ENCODE measurements at regions not wholly inside any gene's neighbourhood (a gene's known extent, or its start where the extent isn't known, plus 50 kb on each side); places are given as distances from the start of the nearest gene placed in this dataset.

DNA sequence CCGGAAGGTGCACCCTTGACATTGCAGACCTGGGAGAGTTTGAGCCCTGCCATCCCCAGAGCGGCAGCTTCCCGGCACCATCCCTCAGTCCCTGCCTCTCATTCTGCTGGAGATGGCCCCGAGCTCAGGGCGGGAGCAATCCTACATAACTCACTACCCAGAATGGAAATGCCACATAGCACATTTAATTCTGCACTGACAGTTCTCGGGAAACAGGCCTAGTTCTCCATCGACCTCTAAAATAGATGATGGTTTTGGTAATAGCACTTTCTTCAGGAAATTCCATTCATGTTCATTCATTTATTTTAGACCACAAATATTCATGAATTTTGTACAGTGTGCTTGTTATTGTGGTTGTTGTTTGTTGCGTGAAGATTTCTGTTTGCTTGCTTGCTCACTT is 92.9 kb upstream of the SLC14A2 start:
- in situ Hi-C loops (cut with HindIII; ENCODE audit: low pct_unique_long_range_greater_than_20kb, low sequenced_read_pairs) = no loop called here
- DNase-seq (ENCODE audit: low read depth in 1 of 2, low spot score in 1 of 2) = no peak
- TF ChIP-seq JUND (IDR thresholded peaks at IDR 0.05; ENCODE audit: low read depth) = no peak

DNA sequence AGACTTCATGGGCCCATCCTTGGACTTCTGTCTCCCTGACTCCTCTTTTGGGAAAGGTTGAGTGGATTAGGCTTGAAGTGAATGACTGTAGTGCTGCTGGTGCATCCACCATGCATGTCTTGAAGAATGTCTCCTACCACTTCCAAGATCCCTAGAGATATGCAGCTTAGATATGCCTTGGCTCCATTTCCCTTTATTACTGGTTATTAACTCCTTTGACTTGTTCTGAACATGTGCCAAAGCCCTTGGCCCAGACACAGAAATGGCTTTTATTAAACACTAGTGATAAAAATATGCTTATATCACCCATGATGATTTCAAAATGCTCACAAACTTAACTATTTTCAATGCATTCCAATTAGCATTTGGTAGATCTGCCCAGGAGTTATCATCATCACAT is 90.0 kb upstream of the SLC14A2 start:
- in situ Hi-C loops (cut with HindIII; ENCODE audit: low pct_unique_long_range_greater_than_20kb, low sequenced_read_pairs) = no loop called here
- no peak for DNase-seq (ENCODE audit: low read depth in 1 of 2, low spot score in 1 of 2)
- TF ChIP-seq JUND (IDR thresholded peaks at IDR 0.05; ENCODE audit: low read depth) = no peak

DNA sequence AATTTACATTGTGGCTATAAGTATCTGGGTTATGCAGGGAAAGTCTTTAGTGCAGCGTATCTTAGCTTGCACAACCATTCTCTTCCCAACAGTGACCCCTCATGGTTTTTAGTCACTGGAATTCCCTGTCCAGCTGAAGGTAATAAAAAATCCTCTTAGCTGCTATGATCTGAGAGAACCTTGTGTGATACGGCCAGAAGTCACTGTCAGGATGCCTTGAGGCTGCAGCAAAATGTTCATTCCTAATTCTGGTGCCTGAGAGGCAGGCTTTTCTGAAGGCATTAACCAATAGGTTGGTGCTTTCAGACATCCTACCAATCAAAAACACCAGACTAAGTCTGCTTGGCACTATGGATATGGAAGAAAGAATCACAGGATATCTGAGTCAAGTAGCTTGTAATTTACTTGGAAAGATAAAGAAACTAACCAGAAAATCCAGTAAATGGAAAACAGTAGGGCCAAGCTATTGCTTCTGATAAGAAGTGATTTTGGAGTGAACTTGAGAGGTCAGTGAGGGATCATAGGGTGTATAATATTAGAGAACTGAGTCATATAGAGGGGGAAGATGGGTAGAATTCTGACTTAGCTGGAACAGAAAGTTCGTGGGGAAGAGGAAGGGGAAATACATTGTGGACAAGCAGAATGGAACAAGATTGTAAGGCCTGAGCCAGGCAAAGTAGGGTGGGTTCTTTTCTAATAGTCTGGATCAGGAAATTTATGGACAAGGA is 89.0 kb upstream of the SLC14A2 start:
- in situ Hi-C loops (cut with HindIII; ENCODE audit: low pct_unique_long_range_greater_than_20kb, low sequenced_read_pairs) = no loop called here
- peak in 1 of 2 experiments; percentile 20 for DNase-seq (ENCODE audit: low read depth in 1 of 2, low spot score in 1 of 2)
- TF ChIP-seq JUND (IDR thresholded peaks at IDR 0.05; ENCODE audit: low read depth) = no peak

- no peak for TF ChIP-seq JUND (IDR thresholded peaks at IDR 0.05; ENCODE audit: low read depth)
- in situ Hi-C loops (cut with HindIII; ENCODE audit: low pct_unique_long_range_greater_than_20kb, low sequenced_read_pairs) = no loop called here
- DNase-seq (ENCODE audit: low read depth in 1 of 2, low spot score in 1 of 2) = peak in 1 of 2 experiments; percentile 67
Observed at GRCh38 chr18:45527891-45528290, 87.4 kb upstream of the SLC14A2 start.

DNA sequence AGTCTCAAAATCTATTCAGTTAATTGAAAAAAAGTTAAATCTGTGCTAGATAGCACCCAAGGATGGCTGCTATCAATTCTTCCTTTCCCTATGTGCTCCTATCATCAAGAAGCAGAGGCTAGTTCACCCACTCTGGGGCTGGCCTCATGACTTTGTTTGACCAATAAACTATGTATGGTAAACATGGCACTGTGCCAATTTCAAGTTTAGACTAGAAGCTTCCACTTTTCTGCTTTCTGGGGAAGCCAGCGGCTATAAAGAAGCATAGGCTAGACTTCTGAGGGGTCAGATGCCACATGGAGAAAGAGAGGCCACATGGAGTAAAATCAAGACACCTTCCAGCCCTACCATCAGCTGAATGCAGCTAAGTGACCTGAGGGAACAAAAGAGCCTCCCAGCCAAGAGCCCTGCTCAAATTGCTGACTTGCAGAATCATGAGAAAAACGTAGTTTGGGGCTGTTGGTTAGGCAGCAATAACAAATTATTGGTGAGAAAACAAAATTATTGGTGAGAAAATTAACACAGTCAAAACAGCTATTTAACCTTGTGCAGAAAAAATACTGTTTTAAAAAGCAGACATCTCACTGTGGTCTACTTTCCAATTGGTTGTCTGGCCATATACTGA is 86.5 kb upstream of the SLC14A2 start:
- peak in 1 of 2 experiments; percentile 18 for DNase-seq (ENCODE audit: low read depth in 1 of 2, low spot score in 1 of 2)
- in situ Hi-C loops (cut with HindIII; ENCODE audit: low pct_unique_long_range_greater_than_20kb, low sequenced_read_pairs) = no loop called here
- TF ChIP-seq JUND (IDR thresholded peaks at IDR 0.05; ENCODE audit: low read depth) = no peak

GRCh38 chr18:45538444-45538843 is 76.8 kb upstream of the SLC14A2 start:
- in situ Hi-C loops (cut with HindIII; ENCODE audit: low pct_unique_long_range_greater_than_20kb, low sequenced_read_pairs) = no loop called here
- TF ChIP-seq JUND (IDR thresholded peaks at IDR 0.05; ENCODE audit: low read depth) = no peak
- DNase-seq (ENCODE audit: low read depth in 1 of 2, low spot score in 1 of 2) = no peak

DNA sequence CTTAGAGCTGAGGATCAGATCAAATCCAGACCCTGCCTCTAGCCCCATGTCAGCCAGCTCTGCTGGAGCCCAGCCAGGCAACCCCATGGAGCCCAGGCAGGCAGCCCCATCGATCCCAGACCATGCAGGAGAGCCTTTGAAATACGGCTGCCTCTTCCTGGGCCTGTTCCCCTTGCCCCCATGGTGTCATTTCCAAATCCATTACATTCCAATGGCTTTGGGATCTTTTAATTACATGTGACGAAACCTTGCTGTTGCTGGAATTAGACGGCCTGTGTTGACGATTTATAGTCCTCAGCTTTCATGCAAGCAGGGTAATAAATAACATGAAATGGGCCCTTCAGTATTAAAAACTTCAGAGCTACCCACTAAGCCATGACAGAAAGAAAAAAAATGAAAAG is 75.8 kb upstream of the SLC14A2 start:
- TF ChIP-seq JUND (IDR thresholded peaks at IDR 0.05; ENCODE audit: low read depth) = no peak
- in situ Hi-C loops (cut with HindIII; ENCODE audit: low pct_unique_long_range_greater_than_20kb, low sequenced_read_pairs) = no loop called here
- no peak for DNase-seq (ENCODE audit: low read depth in 1 of 2, low spot score in 1 of 2)

GRCh38 chr18:45540125-45540524 is 75.2 kb upstream of the SLC14A2 start:
- no peak for TF ChIP-seq JUND (IDR thresholded peaks at IDR 0.05; ENCODE audit: low read depth)
- in situ Hi-C loops (cut with HindIII; ENCODE audit: low pct_unique_long_range_greater_than_20kb, low sequenced_read_pairs) = no loop called here
- DNase-seq (ENCODE audit: low read depth in 1 of 2, low spot score in 1 of 2) = no peak

DNA sequence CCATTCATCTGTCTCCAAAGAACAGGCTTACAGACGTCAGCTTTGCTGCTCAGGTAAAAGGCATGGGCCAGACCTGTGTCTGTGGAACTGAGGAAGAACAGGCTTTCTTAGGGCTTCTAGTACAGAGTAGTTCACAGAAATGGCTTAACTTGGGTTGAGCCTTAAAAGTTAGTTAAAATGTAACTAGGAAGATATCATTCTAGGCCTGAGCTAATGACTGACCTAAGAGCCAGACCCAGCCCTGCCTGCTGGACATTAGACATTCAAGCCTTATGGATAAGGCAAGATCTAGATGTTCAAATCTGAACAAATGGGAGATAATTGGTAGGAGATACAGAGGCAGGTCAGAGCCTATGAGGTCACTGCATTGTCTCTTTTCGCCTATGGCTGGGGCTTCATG is 73.9 kb upstream of the SLC14A2 start:
- DNase-seq (ENCODE audit: low read depth in 1 of 2, low spot score in 1 of 2) = no peak
- in situ Hi-C loops (cut with HindIII; ENCODE audit: low pct_unique_long_range_greater_than_20kb, low sequenced_read_pairs) = no loop called here
- no peak for TF ChIP-seq JUND (IDR thresholded peaks at IDR 0.05; ENCODE audit: low read depth)

DNA sequence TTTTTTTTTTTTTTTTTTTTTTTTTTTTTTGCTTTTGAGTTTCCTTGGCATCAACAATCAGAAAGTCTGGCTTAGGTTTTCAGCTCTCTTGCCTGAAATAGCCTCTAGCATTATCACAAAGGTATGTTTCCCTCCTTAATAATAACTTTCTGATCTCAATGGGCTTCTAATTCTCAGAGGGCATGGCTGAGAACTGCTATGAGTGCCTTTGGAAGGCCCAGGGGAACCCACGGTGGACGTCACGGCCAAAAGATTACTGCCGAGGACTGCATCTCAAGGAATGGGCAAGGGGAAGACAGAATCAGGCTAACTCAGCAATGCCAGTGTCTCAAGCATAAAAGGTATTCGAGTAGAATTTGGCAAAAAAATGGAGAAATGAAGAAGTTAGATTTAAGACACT is 73.2 kb upstream of the SLC14A2 start:
- no peak for DNase-seq (ENCODE audit: low read depth in 1 of 2, low spot score in 1 of 2)
- in situ Hi-C loops (cut with HindIII; ENCODE audit: low pct_unique_long_range_greater_than_20kb, low sequenced_read_pairs) = no loop called here
- no peak for TF ChIP-seq JUND (IDR thresholded peaks at IDR 0.05; ENCODE audit: low read depth)

DNA sequence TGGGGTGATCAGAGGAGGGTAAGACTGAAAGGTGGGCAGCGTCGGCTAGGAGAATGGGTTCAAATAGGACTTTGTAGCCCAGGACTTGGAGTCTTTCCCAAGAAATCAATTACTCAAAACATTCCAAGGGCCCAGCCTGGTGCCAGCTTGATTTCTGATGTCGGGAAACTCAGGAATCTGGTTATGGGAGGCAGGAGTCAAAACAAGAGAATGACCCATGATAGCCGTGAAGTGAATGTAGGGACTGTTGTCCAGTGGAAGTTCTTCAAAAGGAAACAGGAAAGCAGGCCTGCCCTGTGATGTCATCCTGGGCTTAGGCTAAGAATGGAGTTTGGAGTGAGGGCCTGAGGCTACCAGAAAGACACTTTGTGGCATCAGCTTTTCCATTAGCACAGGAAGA is 67.4 kb upstream of the SLC14A2 start:
- TF ChIP-seq JUND (IDR thresholded peaks at IDR 0.05; ENCODE audit: low read depth) = no peak
- in situ Hi-C loops (cut with HindIII; ENCODE audit: low pct_unique_long_range_greater_than_20kb, low sequenced_read_pairs) = no loop called here
- no peak for DNase-seq (ENCODE audit: low read depth in 1 of 2, low spot score in 1 of 2)

GRCh38 chr18:45548614-45549013 is 66.7 kb upstream of the SLC14A2 start:
- no peak for TF ChIP-seq JUND (IDR thresholded peaks at IDR 0.05; ENCODE audit: low read depth)
- in situ Hi-C loops (cut with HindIII; ENCODE audit: low pct_unique_long_range_greater_than_20kb, low sequenced_read_pairs) = no loop called here
- DNase-seq (ENCODE audit: low read depth in 1 of 2, low spot score in 1 of 2) = no peak

DNA sequence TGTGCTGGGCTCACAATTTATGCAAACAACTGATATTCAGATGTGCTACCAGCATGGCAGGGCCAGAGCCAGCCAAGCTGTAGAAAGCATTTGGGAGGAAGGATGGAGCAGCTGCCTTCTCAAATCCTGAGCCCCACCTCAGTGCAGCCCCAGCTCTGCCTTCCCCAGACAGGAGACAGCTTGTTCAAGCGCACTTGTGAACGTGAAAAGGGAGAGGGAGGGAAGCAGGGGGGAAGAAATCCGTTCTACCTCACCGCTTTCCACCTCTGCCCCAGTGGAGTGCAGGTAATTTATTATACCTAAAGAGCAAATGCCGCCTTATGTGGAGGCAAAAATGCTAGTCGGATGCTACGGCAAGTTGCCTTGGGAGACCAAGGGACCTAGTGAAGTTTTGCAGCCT is 66.0 kb upstream of the SLC14A2 start:
- no peak for DNase-seq (ENCODE audit: low read depth in 1 of 2, low spot score in 1 of 2)
- in situ Hi-C loops (cut with HindIII; ENCODE audit: low pct_unique_long_range_greater_than_20kb, low sequenced_read_pairs) = no loop called here
- no peak for TF ChIP-seq JUND (IDR thresholded peaks at IDR 0.05; ENCODE audit: low read depth)

Data from T47D (cell line).